ENCODE measurements at regions not wholly inside any gene's neighbourhood (a gene's known extent, or its start where the extent isn't known, plus 50 kb on each side); places are given as distances from the start of the nearest gene placed in this dataset.

GRCh38 chr2:11100130-11100529, 55.1 kb upstream of the SLC66A3 start:
- H3K14ac ChIP-seq (ENCODE audit: insufficient read depth, low read length), result no peak overlapping the region
- no peaks in the 10 kb centered on the region for H3K4me1 ChIP-seq (ENCODE audit: insufficient read depth, low read length)
- Mint-ChIP-seq H3K36me3 (ENCODE audit: insufficient read depth in 1 of 3, low read depth in 3 of 3) (no peaks in the 10 kb centered on the region), H3K27ac (no peak overlapping the region), H3K9me3 (no peaks in the 10 kb centered on the region; a peak in 1 of 5 replicates), H3K4me1 (peaks cover 0 to 6% of the 10 kb centered on the region in 2 experiments; a peak in 2 of 4 replicates), H3K4me3 (no peak overlapping the region), H3K27me3 (ENCODE audit: low read depth) (peaks cover 6% of the 10 kb centered on the region)
- no peak overlapping the region for H2BK20ac ChIP-seq (ENCODE audit: low read depth, low read length, poor library complexity, severe bottlenecking)
- no peaks in the 10 kb centered on the region for H3K79me2 ChIP-seq (ENCODE audit: insufficient read depth, low read length)
- H3T11ph ChIP-seq (ENCODE audit: low read length), result no peak overlapping the region
- H4K91ac ChIP-seq (ENCODE audit: insufficient read length, low read depth, low read length), result no peak overlapping the region
- no peak overlapping the region for H2AFZ ChIP-seq (ENCODE audit: low read length)
- no peak overlapping the region for H2BK12ac ChIP-seq (ENCODE audit: insufficient read length, low read depth, low read length)
- H3K9me3 ChIP-seq (ENCODE audit: control insufficient read depth, low read depth, low read length), result no peaks in the 10 kb centered on the region
- H3K27me3 ChIP-seq (ENCODE audit: insufficient read depth, low read length), result no peaks in the 10 kb centered on the region; the same call in none of the 2 replicates
- H3K23me2 ChIP-seq (ENCODE audit: insufficient read length, low read depth, low read length, poor library complexity, severe bottlenecking), result no peaks in the 10 kb centered on the region
- no peak for DNase-seq
- TF ChIP-seq CTCF (conservative IDR thresholded peaks at IDR 0.05), result no peak
- no peaks in the 10 kb centered on the region for H3K79me1 ChIP-seq (ENCODE audit: insufficient read depth, low read depth, low read length, poor library complexity, severe bottlenecking)
- no peak overlapping the region for H3K9ac ChIP-seq (ENCODE audit: extremely low read depth, insufficient read length, low read length)
- no CpG with 5 or more reads among the region's 6 CpGs for WGBS (ENCODE audit: extremely low coverage, insufficient read length, low lambda C conversion rate)
- H2BK15ac ChIP-seq (ENCODE audit: low read depth, low read length), result no peak overlapping the region
- no peak overlapping the region for H2BK120ac ChIP-seq (ENCODE audit: low read depth, low read length, poor library complexity, severe bottlenecking)
- no peak overlapping the region for H4K8ac ChIP-seq (replicated peaks; ENCODE audit: insufficient read length, low read depth, low read length)
- no peak overlapping the region for H2BK5ac ChIP-seq (ENCODE audit: insufficient read length, low read length)
- H3K4ac ChIP-seq (ENCODE audit: low read depth, low read length), result no peak overlapping the region
- no peak overlapping the region for H3K4me2 ChIP-seq (ENCODE audit: insufficient read depth, insufficient read length, low read length)
- no peak overlapping the region for H3K27ac ChIP-seq (ENCODE audit: insufficient read length, low read depth, low read length)
- H3K56ac ChIP-seq (ENCODE audit: insufficient read length, low read depth, low read length), result no peak overlapping the region
- H3K18ac ChIP-seq (ENCODE audit: insufficient read length, low read depth, low read length), result no peak overlapping the region
- H4K5ac ChIP-seq (ENCODE audit: insufficient read length, low read depth, low read length), result no peak overlapping the region
- H3K23ac ChIP-seq (ENCODE audit: insufficient read length, low read depth, low read length), result no peak overlapping the region
- H4K20me1 ChIP-seq (ENCODE audit: control insufficient read depth, insufficient read depth, insufficient read length), result no peaks in the 10 kb centered on the region
- H2AK5ac ChIP-seq (ENCODE audit: insufficient read length, low read length), result no peak overlapping the region
